HL-60 (cell line): ENCODE measurements at regions not wholly inside any gene's neighbourhood (a gene's known extent, or its start where the extent isn't known, plus 50 kb on each side); places are given as distances from the start of the nearest gene placed in this dataset.

Source experiments
- DNase-seq, 2 experiments: peaks; one replicate each; pipeline ENCODE4 v3.0.0-alpha.2; 2010 to 2020; ENCODE audit warnings: low read depth in 1 of 2, low spot score in 1 of 2
- H3K27ac ChIP-seq: fragments of 250-450 bp; sonication (Bioruptor Pico); replicated peaks from 2 replicates; pipeline ENCODE4 v1.5.1; 2020; ENCODE audit warnings: mild to moderate bottlenecking, moderate library complexity
- H3K27me3 ChIP-seq: fragments of 250-450 bp; sonication (Bioruptor Pico); 2 replicates; pipeline ENCODE4 v1.5.1; 2021; ENCODE audit warnings: mild to moderate bottlenecking, moderate library complexity; ENCODE audit not compliant: insufficient read depth, poor library complexity, severe bottlenecking
- H3K4me3 ChIP-seq: replicated peaks from 2 replicates; pipeline ENCODE4 v1.5.1; 2011; ENCODE audit warnings: mild to moderate bottlenecking, control low read depth, low read length; ENCODE audit not compliant: insufficient read depth
- CTCF ChIP-seq: IDR thresholded peaks from one replicate; pipeline ENCODE4 v1.5.1; 2011; ENCODE audit warnings: low read length, control low read depth, inconsistent platforms; ENCODE audit not compliant: insufficient read depth
- GABPA ChIP-seq: IDR thresholded peaks from 2 replicates; pipeline ENCODE4 v1.6.1; 2012; ENCODE audit warnings: low read depth
- POLR2AphosphoS5 ChIP-seq: IDR thresholded peaks from 2 replicates; pipeline ENCODE4 v1.6.1; 2012; ENCODE audit warnings: low read depth
- SPI1 ChIP-seq: IDR thresholded peaks from 2 replicates; pipeline ENCODE4 v1.6.1; 2012; ENCODE audit warnings: low read depth, mild to moderate bottlenecking, borderline replicate concordance
- TF ChIP-seq, protein P1 (sequence below): IDR thresholded peaks from 2 replicates; pipeline ENCODE4 v1.6.1; 2012; ENCODE audit warnings: low read depth; ENCODE audit not compliant: insufficient replicate concordance

DNA sequence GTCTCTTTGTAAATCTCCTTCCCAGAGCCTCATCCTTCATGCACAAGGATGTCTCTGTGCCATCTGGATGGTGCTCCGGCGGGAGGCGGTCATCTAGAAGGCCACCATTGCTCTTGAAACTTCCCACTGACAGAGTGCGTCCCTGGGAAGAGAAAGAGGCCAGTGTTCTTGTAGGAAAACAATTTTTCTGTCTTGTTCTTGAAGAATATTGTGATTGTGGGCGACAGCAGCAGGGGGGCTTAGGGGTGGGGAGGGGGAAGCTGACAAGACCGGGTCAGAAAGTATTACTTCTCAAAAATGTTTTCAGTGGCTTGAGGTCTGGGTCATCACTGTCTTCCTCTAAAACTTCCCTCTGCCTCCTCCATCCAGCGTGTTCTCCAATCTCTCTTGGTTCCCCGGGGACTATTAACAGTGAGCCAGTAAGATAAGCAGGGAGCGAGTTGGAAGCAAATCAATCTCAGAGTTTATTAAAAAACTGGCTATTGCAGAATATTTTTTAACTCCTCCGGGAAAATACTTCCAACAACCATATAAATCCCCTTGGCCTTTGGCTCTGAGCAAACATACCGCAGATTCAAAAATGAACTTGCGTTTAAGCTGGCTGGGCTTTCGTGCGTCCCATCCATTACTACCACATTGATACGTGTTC is 597.8 kb upstream of the MGMT start:
- no peak for DNase-seq
- no peak for TF ChIP-seq SPI1
- H3K4me3 ChIP-seq = no peak overlapping the region
- no peak overlapping the region for H3K27ac ChIP-seq
- no peaks in the 10 kb centered on the region for H3K27me3 ChIP-seq

GRCh38 chr10:128870830-128871597 is 596.0 kb upstream of the MGMT start:
- H3K4me3 ChIP-seq = no peak overlapping the region
- no peak for DNase-seq
- no peak overlapping the region for H3K27ac ChIP-seq
- TF ChIP-seq POLR2AphosphoS5 (no peak), CTCF (no peak), SPI1 (no peak), GABPA (no peak)
- peaks cover 2% of the 10 kb centered on the region for H3K27me3 ChIP-seq

- no peak for DNase-seq
- no peak for TF ChIP-seq POLR2AphosphoS5
- TF ChIP-seq, protein P1, sequence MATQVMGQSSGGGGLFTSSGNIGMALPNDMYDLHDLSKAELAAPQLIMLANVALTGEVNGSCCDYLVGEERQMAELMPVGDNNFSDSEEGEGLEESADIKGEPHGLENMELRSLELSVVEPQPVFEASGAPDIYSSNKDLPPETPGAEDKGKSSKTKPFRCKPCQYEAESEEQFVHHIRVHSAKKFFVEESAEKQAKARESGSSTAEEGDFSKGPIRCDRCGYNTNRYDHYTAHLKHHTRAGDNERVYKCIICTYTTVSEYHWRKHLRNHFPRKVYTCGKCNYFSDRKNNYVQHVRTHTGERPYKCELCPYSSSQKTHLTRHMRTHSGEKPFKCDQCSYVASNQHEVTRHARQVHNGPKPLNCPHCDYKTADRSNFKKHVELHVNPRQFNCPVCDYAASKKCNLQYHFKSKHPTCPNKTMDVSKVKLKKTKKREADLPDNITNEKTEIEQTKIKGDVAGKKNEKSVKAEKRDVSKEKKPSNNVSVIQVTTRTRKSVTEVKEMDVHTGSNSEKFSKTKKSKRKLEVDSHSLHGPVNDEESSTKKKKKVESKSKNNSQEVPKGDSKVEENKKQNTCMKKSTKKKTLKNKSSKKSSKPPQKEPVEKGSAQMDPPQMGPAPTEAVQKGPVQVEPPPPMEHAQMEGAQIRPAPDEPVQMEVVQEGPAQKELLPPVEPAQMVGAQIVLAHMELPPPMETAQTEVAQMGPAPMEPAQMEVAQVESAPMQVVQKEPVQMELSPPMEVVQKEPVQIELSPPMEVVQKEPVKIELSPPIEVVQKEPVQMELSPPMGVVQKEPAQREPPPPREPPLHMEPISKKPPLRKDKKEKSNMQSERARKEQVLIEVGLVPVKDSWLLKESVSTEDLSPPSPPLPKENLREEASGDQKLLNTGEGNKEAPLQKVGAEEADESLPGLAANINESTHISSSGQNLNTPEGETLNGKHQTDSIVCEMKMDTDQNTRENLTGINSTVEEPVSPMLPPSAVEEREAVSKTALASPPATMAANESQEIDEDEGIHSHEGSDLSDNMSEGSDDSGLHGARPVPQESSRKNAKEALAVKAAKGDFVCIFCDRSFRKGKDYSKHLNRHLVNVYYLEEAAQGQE = no peak
- TF ChIP-seq SPI1 = no peak
- no peak for TF ChIP-seq GABPA
- no peak for TF ChIP-seq CTCF
- Histone ChIP-seq H3K27me3 (peaks cover 2% of the 10 kb centered on the region), H3K4me3 (no peak overlapping the region), H3K27ac (no peak overlapping the region)
Measured at GRCh38 chr10:128871671-128872231, 595.3 kb upstream of the MGMT start.

GRCh38 chr10:128873411-128874054 is 593.5 kb upstream of the MGMT start:
- TF ChIP-seq CTCF (no peak), POLR2AphosphoS5 (no peak), GABPA (no peak), SPI1 (no peak)
- TF ChIP-seq, protein P1 = no peak
- H3K27me3 ChIP-seq = peaks cover 2% of the 10 kb centered on the region
- no peak overlapping the region for H3K27ac ChIP-seq
- no peak for DNase-seq
- H3K4me3 ChIP-seq = no peak overlapping the region
